KBM-7 (cell line): ENCODE measurements at regions not wholly inside any gene's neighbourhood (a gene's known extent, or its start where the extent isn't known, plus 50 kb on each side); places are given as distances from the start of the nearest gene placed in this dataset.

Experiments
- DNase-seq: peaks from one replicate; pipeline ENCODE4 v3.0.0-alpha.2; 2015
- in situ Hi-C: fragments of 300-500 bp; cut with MboI; formaldehyde crosslinking; loops from 2 replicates; pipeline ENCODE4 v1.14.3; 2020; ENCODE audit warnings: low sequenced_read_pairs, low pct_unique_long_range_greater_than_20kb, mixed read lengths

DNA sequence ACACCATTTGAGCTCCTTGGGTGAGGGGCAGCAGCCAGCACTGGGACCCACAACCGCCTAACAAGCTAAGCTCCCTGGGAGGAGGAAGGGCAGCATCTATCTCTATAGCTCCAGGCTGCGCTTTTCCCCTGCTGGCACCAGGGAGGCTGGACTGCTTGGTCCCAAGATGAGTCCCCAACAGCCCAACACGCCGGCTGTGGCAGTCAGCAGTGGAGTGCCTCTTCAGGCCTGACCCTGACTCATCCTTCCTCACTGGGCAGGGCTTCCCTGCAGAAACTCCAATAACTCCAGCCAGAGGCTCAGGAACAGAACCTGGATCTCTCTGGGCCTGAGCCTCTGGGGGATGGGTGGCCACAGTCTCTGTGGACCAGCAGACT is 113.7 kb upstream of the ADAMTS16 start:
- in situ Hi-C loops: no loop called here
- no peak for DNase-seq

DNA sequence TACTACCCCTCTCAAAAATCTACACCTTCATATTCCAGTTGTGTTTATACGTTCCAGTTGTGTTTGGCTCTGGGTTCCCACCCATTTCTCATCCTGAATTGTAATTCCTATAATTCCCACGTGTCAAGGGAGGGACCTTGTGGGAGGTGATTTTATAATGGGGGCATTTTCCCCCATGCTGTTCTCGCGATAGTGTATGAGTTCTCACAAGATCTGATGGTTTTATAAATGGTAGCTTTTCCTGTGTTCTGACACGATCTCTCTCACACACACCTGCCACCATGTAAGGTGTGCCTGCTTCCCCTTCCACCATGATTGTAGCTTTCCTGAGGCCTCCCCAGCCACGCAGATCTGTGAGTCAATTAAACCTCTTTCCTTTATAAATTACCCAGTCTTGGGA is 108.5 kb upstream of the ADAMTS16 start:
- DNase-seq: no peak
- in situ Hi-C loops: no loop called here

DNA sequence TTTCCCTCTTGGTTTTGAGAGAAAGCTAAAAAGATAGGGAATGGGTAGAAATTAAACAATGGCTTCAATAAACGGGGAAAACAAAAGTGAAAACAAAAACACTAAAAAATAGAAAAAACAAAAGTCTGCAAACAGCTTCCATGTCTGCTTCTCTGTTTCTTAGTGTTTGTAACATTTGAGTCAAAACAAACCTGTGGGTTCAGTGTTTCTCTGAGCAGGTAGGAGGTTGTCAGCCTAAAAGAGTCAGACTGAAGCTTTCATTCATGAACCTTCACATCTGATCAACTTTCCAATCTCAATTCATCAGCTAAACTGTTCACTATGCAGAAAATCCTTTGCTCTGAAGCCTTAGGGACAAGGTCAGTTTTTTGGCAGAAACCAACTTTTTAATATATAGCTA is 102.5 kb upstream of the ADAMTS16 start:
- DNase-seq: no peak
- in situ Hi-C loops: no loop called here

DNA sequence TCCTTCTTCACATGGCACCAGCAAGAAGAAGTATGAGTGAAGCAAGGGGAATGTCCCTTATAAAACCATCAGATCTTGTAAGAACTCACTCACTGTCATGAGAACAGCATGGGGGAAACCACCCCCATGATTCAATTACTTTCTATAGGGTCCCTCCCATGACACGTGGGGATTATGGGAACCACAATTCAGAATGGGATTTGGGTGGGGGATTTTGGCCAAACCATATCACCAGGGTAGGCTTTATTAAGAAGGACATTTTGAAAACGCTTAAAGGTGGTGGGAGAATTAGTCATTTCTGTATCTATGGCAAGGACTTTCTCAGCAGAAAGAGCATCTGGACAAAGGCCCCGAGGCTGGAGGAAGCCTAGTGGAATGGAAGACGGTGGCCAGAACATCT is 100.2 kb upstream of the ADAMTS16 start:
- DNase-seq: no peak
- in situ Hi-C loops: no loop called here

DNA sequence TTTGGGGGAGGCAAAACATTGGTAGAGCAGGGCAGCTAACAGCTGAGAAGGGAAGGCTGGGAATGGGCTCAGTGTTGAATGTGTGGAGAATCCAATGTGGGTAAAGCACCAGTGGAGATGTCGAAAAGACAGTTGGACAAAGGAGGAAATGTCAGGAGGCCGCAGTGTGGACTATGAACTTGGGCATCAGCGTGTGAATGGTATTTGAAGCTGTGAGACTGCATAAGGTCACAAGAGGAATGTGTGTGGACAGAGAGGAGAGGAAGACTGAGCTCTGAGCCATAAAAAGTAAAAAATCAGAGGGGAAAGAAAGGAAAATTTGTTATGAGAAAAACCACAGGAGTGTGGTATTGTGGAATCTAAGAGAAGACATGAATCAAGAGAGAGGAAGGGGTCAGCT is 99.4 kb upstream of the ADAMTS16 start:
- in situ Hi-C loops: no loop called here
- DNase-seq: no peak

DNA sequence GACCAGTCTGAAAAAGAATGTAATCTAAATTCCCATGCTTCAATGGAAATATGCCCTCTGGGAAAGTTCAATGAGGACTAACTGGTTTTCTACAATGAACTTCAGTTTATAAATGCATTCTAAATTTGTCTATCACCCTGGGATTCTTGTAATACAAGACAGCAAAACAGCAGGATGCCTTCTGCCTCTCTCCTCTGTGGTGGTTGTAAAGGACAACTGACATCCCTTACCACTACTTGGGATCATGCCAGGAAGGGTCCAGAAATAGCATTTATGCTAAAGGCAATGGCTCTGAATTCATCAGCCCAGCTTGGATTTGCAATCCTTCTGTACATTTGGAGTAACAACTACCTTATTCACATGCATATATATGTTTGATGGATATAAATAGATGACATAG is 97.3 kb upstream of the ADAMTS16 start:
- DNase-seq: no peak
- in situ Hi-C loops: no loop called here

DNA sequence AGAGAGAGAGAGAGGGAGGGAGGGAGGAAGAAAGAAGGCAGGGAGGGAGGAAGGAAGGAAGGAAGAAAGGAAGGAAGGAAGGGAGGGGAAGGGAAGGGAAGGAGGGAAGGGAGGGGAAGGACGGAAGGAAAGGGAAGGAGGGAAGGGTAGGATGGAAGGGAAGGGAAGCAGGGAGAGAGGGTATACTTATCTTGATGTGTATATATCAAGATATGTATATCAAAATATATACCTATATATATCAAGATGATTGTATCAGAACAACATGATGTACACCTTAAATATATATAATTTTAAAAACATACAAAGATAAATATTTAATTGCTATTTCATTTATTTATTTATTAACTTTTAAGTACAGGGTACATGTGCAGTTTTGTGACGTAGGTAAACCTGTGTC is 96.8 kb upstream of the ADAMTS16 start:
- in situ Hi-C loops: no loop called here

DNA sequence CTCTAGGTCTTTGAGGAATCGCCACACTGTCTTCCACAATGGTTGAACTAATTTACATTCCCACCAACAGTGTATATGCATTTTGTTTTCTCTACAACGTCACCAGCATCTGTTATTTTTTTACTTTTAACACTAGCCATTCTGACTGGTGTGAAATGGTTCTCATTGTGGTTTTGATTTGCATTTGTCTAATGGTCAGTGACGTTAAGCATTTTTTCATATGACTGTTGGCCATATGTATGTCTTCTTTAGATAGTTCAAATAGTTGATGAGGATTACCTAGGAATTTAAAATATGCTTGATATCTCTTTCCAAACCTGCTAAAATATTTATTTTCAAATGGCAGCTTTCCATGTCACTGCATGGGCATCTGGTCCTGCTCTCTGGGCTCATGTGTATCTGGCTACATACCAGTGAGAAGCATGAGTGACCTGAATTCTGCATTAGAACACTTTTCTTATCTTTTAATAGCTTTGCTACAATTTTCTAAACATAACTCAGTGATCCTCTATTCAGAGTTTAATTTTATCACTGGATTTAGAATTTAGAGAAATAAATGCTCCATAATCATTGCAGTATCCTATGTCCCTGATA is 95.8 kb upstream of the ADAMTS16 start:
- in situ Hi-C loops: no loop called here
- DNase-seq: no peak

More for the DNA sequence above, 96.8 kb upstream of the ADAMTS16 start:
- no peak for DNase-seq

DNA sequence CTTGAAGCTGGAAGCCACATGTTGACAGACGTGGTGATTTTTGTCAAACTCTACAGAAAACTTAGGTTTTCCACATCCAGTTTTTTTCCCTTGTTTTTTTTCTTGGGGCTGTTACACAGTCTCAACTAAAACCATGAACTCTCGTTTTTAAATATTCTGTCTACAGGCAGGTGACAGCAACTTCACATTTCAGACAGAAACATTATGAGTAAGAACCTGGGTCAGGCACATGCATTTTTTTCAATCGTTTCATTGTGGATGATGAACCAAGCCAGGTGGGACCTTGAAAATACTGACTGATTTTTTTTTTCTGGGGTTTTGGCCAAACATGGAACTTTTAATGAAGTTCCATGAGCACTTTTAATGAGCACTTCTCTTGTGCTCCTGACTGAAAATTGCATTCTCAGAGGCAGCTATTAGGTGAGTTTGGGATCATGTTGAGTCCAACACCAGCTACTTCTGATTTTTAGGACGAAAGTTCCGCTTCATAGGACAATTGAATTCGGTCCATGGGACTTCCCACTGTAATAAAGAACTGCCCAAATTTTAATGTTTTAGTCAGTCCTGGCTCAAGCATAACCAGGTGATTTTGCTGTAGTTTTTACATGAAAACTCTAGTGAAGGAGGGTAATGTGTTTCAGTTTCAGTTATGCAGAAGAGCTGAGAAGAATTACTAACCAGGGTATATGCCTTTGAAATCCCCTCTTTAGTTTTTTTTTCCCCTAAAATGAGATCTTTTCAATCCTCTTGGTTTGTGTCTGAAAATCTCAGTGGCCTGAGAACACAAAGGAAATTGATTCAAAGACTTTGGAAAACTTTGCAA is 93.2 kb upstream of the ADAMTS16 start:
- no peak for DNase-seq
- in situ Hi-C loops: no loop called here

DNA sequence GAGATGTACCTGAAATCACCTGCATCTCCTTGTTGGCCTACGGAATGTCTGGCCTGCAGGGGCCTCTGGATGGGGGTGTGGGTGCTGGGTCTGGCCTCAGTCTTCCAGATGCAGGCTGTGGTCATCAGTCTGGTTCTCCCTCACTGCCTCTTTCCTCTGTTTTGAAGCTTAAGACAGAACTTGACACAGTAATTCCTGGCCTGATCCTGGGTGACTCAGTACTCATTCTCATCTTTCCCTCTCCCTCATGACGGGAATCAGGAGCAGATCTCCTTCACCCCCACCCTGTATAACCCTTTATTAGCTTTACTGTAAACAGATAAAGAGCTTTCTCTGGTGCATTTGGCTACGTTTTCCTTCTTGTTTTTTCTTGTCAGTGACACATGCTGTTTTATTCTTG is 89.3 kb upstream of the ADAMTS16 start:
- DNase-seq: no peak
- in situ Hi-C loops: no loop called here

DNA sequence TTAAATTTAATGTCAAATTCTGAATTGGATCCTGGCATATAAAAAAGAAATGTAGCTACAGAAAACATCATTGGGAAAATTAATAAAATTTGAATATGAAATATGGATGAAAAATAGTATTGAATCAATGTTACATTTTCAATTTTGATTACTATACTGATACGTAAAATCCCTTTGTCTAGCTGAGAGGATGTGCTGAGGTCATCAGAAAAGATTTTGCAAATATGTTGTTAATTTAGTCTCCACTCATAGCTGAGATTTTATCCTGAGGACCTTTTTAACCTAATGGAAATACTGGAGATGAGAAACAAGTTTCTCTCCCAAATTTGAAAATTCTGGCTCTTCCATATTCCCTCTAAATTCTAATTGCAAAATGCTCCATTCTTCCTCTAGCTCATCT is 84.4 kb upstream of the ADAMTS16 start:
- no peak for DNase-seq
- in situ Hi-C loops: no loop called here

DNA sequence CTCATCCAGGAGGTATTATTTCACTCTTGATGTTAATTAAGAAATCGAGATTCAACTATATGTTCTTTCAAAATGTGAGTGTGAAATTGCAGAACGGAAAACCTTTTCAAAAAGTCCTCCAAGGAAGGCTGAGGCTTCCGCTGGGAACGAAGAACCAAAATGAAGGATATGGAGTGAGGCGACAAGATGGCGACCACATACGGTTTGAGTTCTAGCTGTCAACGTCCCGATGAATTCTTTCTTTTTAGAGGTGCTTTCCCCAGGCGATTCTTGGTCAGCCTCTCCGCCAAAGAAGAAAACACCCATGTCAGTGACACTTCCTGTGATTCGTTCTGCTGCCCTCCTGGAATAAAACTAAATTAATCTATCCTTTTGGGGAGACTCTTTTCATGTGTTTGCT is 78.3 kb upstream of the ADAMTS16 start:
- in situ Hi-C loops: no loop called here
- DNase-seq: no peak

DNA sequence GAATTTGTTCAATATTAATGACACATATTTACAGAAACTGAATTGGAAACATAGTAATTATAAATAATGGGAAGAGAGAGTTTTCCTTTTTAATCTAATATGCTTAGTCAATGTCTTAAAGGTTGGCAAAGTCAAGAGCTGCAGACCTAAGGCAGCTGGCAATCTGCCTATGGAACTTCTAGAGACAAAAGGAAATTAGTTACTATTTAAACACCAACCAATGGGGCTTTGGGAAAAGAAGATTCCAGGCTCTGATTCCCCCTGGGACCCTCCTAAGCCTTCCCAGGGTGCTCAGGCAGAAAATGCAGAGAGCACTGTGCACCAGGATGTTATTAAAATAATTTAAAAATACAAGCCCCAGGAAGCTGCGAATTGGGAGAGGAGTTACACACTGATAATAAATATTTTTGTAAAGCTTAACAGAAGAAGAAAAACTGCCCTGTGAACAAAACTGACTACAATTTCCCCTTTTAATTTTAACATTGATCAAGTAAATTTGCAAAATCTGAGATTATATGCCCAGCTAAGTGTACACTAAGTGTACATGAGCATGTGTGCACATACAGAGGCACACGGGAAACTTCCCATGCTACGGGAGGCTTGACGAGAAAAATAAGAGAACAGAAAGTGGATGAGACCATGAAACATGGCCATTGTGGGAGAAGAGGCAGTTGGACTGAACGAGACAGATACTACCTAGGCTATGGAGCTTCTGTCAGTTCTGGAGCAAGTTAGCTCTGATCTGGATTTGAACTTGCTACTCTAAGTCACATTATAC is 77.4 kb upstream of the ADAMTS16 start:
- DNase-seq: no peak
- in situ Hi-C loops: no loop called here

DNA sequence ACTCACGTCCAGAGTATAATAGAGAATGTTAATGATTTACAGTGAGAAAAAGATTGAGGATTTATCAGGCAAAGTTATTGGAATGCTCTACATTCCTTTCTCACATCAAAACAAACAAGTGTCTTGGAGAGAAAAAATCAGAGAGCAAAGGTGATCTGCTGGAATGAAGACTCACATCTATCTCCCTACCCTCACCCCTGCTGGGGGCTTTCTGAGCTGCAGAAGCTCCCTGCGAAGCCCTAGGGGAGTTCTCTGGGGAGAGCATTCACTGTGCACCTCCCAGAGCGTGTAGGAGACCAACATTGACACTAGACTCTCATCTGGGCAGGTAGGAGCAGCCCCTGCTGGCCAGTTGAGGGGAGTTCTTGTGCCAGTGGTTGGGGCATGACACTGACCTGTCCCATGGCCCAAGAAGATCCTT is 76.6 kb upstream of the ADAMTS16 start:
- in situ Hi-C loops: no loop called here
- DNase-seq: no peak

DNA sequence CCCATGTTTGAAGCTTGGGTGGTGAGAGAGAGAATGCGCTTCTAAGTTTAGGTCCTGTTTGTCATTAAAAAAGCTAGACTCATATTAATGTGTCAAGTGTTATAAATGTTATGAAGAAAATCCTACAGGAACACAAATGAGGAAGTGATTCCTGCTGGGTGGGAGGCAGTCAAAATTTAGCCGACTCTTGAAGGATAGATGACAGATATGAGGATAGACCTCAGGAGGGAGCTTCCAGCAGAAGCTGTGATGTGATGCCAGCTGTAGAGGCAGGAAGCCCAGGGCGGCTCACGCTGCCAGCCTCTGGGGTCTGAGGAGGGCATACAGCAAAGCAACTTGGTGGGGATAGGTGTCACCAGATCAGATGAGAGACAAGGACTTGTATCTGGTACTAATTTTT is 74.7 kb upstream of the ADAMTS16 start:
- in situ Hi-C loops: no loop called here
- DNase-seq: no peak

DNA sequence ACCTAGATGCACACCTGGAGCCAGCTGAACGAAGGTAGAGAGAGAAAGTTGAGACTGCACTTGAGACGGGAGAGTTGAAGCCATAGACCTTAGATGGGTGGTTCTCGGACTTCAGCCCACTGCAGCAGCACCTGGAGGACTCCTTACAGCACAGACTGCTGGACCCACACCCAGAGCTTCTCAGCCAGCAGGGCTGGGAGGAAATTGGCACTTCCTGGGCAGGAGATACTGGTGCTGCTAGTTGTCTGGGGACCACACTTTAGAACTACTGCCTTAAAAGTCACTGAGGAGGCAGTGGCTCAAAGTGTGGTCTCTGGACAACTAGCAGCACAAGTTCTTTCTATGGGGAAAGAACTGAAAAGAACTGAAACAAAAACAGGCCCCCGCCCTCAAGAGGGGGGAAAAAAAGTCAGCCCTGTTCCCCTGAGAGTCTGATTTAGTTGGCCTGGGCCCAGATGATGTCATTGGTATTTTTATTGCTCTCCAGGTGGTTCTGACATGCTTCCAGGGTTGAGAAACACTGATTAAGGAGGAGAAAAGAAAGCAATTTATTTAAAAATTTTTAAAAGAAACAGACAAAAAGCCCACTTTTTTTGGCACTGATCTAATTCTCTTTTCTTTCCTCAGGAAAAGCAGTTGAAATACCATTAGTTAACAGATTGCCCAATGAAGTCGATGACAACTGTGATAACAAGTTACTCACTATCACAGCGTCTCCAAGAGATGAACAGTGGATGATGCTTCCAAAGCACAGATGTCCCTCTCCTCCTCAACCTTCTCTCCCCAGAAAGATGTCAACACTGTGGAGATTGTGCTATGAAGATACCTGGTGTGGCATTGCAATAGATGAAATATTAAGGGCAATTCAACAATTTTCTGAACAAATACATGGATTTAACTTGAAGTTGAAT is 73.6 kb upstream of the ADAMTS16 start:
- in situ Hi-C loops: no loop called here
- DNase-seq: no peak

DNA sequence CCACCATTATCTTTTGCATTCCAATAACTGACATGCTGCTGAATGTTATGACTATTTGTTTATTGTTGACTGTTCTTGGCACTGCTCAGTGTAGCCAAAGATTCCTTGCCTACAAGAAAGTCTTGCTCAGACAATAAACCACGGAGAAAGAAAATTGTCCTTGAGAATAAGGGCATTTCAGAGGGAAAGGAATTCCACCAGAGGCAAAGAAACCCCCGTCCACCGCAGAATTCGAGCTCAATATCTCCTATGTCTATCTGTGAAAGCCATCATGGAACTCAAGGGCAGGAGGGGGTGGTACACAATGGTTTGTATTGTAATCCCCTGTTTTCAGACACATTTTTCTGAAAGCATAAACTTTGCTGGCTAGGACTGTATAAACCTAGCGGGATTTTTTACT is 70.3 kb upstream of the ADAMTS16 start:
- DNase-seq: no peak
- in situ Hi-C loops: no loop called here

DNA sequence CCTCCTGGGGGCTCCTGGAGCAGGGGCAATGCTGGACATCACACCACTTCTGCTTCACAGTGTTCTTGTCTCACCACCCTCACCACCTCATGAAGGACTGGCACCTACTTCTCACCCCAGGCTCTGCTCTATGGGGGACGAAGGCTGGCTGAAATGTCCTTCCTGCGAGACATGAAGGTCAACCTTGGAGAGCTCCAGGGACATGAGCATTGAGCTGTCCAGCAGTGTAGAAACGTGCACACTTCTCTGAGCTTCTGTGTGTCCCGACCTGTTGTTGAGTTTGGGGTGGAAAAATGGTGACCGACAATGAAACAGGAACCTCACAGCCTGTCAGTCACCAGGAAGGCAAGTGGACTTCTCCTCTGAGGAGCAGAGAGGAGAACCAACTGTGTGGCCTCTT is 68.6 kb upstream of the ADAMTS16 start:
- in situ Hi-C loops: no loop called here

DNA sequence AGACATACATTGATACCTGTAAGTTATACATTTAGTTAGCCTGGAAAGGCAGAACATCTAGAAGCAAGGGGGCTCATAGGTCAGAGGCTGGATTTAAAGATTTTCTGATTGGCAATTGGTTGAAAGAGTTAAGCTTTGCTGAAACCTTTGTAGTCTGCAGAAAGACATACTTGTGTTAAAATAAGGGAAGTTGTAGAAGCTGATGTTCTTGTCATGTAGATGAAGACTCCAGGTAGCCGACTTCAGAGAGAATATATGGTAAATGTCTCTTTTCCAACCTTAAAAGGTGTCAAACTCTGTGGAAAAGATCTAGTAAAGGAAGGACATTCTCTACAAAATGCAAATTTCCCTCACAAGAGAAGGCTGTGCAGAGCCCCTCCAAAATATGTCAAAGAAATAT is 62.9 kb upstream of the ADAMTS16 start:
- in situ Hi-C loops: no loop called here
- DNase-seq: no peak

More for the DNA sequence above, 68.6 kb upstream of the ADAMTS16 start:
- no peak for DNase-seq
